Tibial nerve (tissue), 4 donors: ENCODE measurements at regions not wholly inside any gene's neighbourhood (a gene's known extent, or its start where the extent isn't known, plus 50 kb on each side); places are given as distances from the start of the nearest gene placed in this dataset.

Experiments used
- DNase-seq, 2 donors: peaks; one replicate each; pipeline ENCODE4 v3.0.0-alpha.2; 2019; ENCODE audit warnings: low spot score in 2 of 2
- H3K27ac ChIP-seq, 4 donors: fragments of 200-600 bp; sonication (generic) in 3 of 4; one replicate each; pipeline ENCODE4 v1.5.1; 2017 to 2019; ENCODE audit warnings: mild to moderate bottlenecking in 1 of 4
- H3K27me3 ChIP-seq, 2 donors: fragments of 200-600 bp; sonication (generic) in 1 of 2; one replicate each; pipeline versions ENCODE4 v1.5.1 to v1.6.0; 2017 to 2019
- H3K36me3 ChIP-seq, 3 donors: fragments of 200-600 bp; sonication (generic); one replicate each; pipeline ENCODE4 v1.5.1; 2018 to 2019
- H3K4me1 ChIP-seq, 4 donors: fragments of 200-600 bp; sonication (generic) in 3 of 4; one replicate each; pipeline ENCODE4 v1.5.1; 2017 to 2019
- H3K4me3 ChIP-seq, 4 donors: fragments of 200-600 bp; sonication (generic) in 3 of 4; one replicate each; pipeline ENCODE4 v1.5.1; 2017 to 2019; ENCODE audit warnings: mild to moderate bottlenecking in 1 of 4, moderate library complexity in 1 of 4
- H3K9me3 ChIP-seq, 4 donors: fragments of 200-600 bp; sonication (generic) in 3 of 4; one replicate each; pipeline ENCODE4 v1.5.1; 2017 to 2019
- EP300 ChIP-seq, 2 donors: sonication (generic); formaldehyde crosslinking; IDR thresholded peaks; one replicate each; pipeline ENCODE4 v1.6.1; 2017; ENCODE audit warnings: antibody characterized with exemption in 2 of 2, mild to moderate bottlenecking in 1 of 2
- POLR2A ChIP-seq, 2 donors: fragments of 450-650 bp; IDR thresholded peaks; one replicate each; pipeline ENCODE4 v1.6.1; 2017; ENCODE audit warnings: antibody characterized with exemption in 2 of 2, mild to moderate bottlenecking in 2 of 2, moderate library complexity in 2 of 2
- WGBS, 2 donors: methylation state at CpG; one replicate each; pipeline ENCODE4 v1.1.5; 2018; 5-methylcytosine and 5-hydroxymethylcytosine counted together
- TF ChIP-seq, protein P1 (sequence below), 5 experiments: fragments of 200-600 bp in 3 of 5; fragments of 450-650 bp in 2 of 5; sonication (generic) in 3 of 5; IDR thresholded peaks; one replicate each; pipeline ENCODE4 v1.5.1; 2016 to 2019; ENCODE audit warnings: antibody characterized with exemption in 5 of 5, mild to moderate bottlenecking in 3 of 5, moderate library complexity in 2 of 5

DNA sequence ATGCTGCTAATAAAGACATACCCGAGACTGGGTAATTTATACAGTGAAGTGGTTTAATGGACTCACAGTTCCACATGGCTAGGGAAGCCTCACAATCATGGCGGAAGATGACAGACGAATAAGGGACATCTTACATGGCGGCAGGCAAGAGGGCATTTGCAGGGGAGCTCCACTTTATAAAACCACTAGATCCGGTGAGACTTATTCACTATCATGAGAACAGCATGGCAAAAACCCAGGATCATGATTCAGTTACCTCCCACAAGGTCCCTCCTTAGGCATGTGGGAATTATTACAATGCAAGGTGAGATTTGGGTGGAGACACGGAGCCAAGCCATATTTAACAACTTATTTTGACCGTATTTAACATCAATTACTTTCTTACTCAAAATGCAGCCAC, 739.0 kb downstream of the NCAM2 start:
- no peak for TF ChIP-seq EP300 (IDR thresholded peaks at IDR 0.05)
- TF ChIP-seq, protein P1, sequence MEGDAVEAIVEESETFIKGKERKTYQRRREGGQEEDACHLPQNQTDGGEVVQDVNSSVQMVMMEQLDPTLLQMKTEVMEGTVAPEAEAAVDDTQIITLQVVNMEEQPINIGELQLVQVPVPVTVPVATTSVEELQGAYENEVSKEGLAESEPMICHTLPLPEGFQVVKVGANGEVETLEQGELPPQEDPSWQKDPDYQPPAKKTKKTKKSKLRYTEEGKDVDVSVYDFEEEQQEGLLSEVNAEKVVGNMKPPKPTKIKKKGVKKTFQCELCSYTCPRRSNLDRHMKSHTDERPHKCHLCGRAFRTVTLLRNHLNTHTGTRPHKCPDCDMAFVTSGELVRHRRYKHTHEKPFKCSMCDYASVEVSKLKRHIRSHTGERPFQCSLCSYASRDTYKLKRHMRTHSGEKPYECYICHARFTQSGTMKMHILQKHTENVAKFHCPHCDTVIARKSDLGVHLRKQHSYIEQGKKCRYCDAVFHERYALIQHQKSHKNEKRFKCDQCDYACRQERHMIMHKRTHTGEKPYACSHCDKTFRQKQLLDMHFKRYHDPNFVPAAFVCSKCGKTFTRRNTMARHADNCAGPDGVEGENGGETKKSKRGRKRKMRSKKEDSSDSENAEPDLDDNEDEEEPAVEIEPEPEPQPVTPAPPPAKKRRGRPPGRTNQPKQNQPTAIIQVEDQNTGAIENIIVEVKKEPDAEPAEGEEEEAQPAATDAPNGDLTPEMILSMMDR (IDR thresholded peaks at IDR 0.05): no peak
- no peak for TF ChIP-seq POLR2A (IDR thresholded peaks at IDR 0.05)
- 78 to 95% methylated on average over 7 of the region's 7 CpGs for WGBS, 2 donors
- no peaks in the 10 kb centered on the region for H3K9me3 ChIP-seq
- DNase-seq: no peak
- no peak overlapping the region for H3K4me3 ChIP-seq
- no peaks in the 10 kb centered on the region for H3K27me3 ChIP-seq
- H3K4me1 ChIP-seq: no peaks in the 10 kb centered on the region
- no peak overlapping the region for H3K27ac ChIP-seq
- no peaks in the 10 kb centered on the region for H3K36me3 ChIP-seq

DNA sequence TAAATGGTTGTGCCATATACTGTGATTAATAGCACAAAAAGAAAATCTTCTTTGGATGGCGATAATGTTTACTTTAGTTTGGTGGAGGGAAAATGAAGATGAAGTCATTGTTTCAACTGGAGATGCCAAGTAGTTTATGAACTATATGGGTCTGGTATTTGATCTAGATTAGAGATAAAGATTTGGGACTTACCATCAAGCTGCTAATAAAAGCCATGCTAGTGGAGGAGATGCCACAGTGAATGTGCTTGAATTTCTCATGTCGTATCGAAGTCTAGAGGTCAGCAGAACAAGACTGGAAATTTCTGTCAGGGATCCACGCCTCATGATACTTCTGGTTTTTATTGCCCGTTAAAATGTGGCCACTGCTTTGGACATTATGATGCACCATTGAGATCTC, 742.0 kb downstream of the NCAM2 start:
- Histone ChIP-seq H3K4me1 (no peaks in the 10 kb centered on the region), H3K27me3 (no peaks in the 10 kb centered on the region), H3K9me3 (no peaks in the 10 kb centered on the region), H3K36me3 (no peaks in the 10 kb centered on the region), H3K4me3 (no peak overlapping the region), H3K27ac (no peak overlapping the region)
- 70 to 74% methylated on average over 5 of the region's 5 CpGs for WGBS, 2 donors
- no peak for TF ChIP-seq POLR2A (IDR thresholded peaks at IDR 0.05)
- no peak for TF ChIP-seq EP300 (IDR thresholded peaks at IDR 0.05)
- TF ChIP-seq, protein P1 (IDR thresholded peaks at IDR 0.05): no peak
- DNase-seq: no peak

DNA sequence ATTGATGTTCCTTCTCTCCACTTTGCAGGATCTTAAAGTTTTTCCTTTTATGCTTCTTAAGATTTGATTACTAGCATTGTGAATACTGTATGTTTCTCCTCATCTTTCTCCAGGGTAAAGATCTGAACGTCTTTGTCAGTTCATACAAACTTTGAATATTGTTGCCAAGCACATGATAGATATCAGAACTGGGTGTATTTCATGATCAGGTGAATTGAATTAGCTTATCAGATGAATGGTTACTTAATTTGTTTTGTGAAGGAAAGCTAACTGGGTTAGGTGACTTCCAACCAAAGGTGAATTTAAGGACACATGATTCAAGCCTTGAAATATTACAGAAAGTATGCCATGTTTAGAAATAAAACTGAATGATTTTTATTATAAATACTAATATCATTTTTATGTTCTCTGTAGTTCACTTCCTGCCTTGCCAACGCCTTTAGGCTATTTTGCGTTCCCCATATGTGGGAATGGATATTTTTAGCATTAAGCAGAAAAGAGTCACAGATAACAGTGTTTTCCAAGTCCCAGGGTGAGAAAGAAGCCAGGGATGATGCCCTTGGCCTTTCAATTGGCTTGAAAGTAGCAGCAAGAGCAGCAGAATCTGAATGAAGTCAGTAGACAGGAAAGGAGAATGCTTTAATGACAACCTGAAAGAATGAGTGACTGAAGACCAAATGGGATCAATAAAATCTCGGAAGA, 752.1 kb downstream of the NCAM2 start:
- DNase-seq: no peak
- 58 to 59% methylated on average over 4 of the region's 4 CpGs for WGBS, 2 donors
- H3K9me3 ChIP-seq: peaks cover 0 to 6% (median 0%) of the 10 kb centered on the region in 4 donors
- H3K27me3 ChIP-seq: no peaks in the 10 kb centered on the region
- no peak overlapping the region for H3K27ac ChIP-seq
- TF ChIP-seq POLR2A (IDR thresholded peaks at IDR 0.05) (no peak), EP300 (IDR thresholded peaks at IDR 0.05) (no peak)
- TF ChIP-seq, protein P1 (IDR thresholded peaks at IDR 0.05): no peak
- H3K36me3 ChIP-seq: no peaks in the 10 kb centered on the region
- no peak overlapping the region for H3K4me3 ChIP-seq
- no peaks in the 10 kb centered on the region for H3K4me1 ChIP-seq

DNA sequence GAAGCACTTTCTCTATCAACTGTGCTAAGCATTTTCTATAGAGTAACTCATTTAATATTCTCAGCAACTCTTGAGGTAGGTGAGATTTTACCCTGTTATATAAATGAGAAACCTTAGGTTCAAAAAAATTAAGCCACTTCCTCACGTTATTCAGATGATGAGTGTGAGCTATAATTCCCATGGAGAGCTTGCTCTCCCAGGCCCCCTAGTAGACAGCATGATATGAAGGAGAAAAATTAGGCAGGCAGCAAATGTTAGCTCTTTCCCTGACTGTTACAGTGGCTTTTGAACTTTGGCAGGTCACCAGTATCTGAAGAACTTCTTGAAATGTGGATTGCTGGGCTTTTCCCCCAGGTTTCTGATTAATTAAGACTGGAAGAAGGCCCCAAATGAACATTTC, 753.1 kb downstream of the NCAM2 start:
- no peak for DNase-seq
- TF ChIP-seq, protein P1 (IDR thresholded peaks at IDR 0.05): peak in 3 of 5 experiments; percentile 35 to 61 (median 48)
- no peak for TF ChIP-seq POLR2A (IDR thresholded peaks at IDR 0.05)
- H3K4me3 ChIP-seq: no peak overlapping the region
- H3K4me1 ChIP-seq: no peaks in the 10 kb centered on the region
- no peaks in the 10 kb centered on the region for H3K9me3 ChIP-seq
- WGBS, 2 donors: 29 to 56% methylated on average over 1 of the region's 1 CpG
- no peaks in the 10 kb centered on the region for H3K27me3 ChIP-seq
- no peaks in the 10 kb centered on the region for H3K36me3 ChIP-seq
- no peak overlapping the region for H3K27ac ChIP-seq

- no peaks in the 10 kb centered on the region for H3K36me3 ChIP-seq
- no peaks in the 10 kb centered on the region for H3K9me3 ChIP-seq
- TF ChIP-seq POLR2A (IDR thresholded peaks at IDR 0.05) (no peak), EP300 (IDR thresholded peaks at IDR 0.05) (no peak)
- TF ChIP-seq, protein P1 (IDR thresholded peaks at IDR 0.05): no peak
- no peak for DNase-seq
- no peak overlapping the region for H3K4me3 ChIP-seq
- WGBS, 2 donors: 85 to 95% methylated on average over 1 of the region's 1 CpG
- no peaks in the 10 kb centered on the region for H3K27me3 ChIP-seq
- H3K4me1 ChIP-seq: no peaks in the 10 kb centered on the region
- H3K27ac ChIP-seq: no peak overlapping the region
Measured at GRCh38 chr21:21762855-21763254, 764.6 kb downstream of the NCAM2 start.
